K562 (cell line): ENCODE measurements at regions not wholly inside any gene's neighbourhood (a gene's known extent, or its start where the extent isn't known, plus 50 kb on each side); places are given as distances from the start of the nearest gene placed in this dataset.
"Not testable (repeated sequence)": the region's sequence is repeated elsewhere in the genome, so short reads cannot be mapped to it uniquely, and the experiment has no call there.

Source experiments
- ATAC-seq: fragments of 200-7000 bp; cut with Tn5 transposase; 3 replicates; pipeline ENCODE4 v1.9.1; 2020; ENCODE audit warnings: moderate library complexity
- BruUV-seq: library from RNA; stranded (reverse); fragments of 400-500 nt; replicated peaks from 2 replicates; lab custom pipeline; 2021; lab: Mats Ljungman, UMichigan
- CTCF ChIA-PET: fragments of 300-600 bp; formaldehyde crosslinking; extraction: SDS; loops from one replicate; lab custom pipeline; 2021; ENCODE audit warnings: low intra/inter-chr PET ratio; lab: Yijun Ruan, JAX
- POLR2A ChIA-PET: fragments of 300-600, 350-650 bp; sonication (Branson Sonifier 250); formaldehyde crosslinking; extraction: SDS; loops from one replicate; lab custom pipeline; 2021; ENCODE audit warnings: antibody characterized with exemption, inconsistent platforms; lab: Yijun Ruan, JAX
- DNase-seq, 4 experiments: peaks; one replicate each; pipeline versions ENCODE4 v3.0.0 to v3.0.0-alpha.2; 2011 to 2018; ENCODE audit warnings: low spot score in 3 of 4, mixed read lengths in 3 of 4; ENCODE audit errors: extremely low read depth in 1 of 4
- FAIRE-seq: peaks from 2 replicates; lab custom pipeline; 2011; peaks lifted over from hg19 to GRCh38; lab: Jason Lieb, UNC
- H2AFZ ChIP-seq: 2 replicates; pipeline ENCODE4 v1.6.0; 2011; ENCODE audit warnings: low read depth, low read length, control low read depth, inconsistent platforms
- H3K27ac ChIP-seq: fragments of 200-600 bp; 3 replicates; pipeline ENCODE4 v1.8.0; 2011; ENCODE audit warnings: low read depth, mild to moderate bottlenecking, control low read depth, inconsistent platforms, low read length, moderate library complexity, mixed read lengths; ENCODE audit errors: extremely low read depth
- H3K27me3 ChIP-seq, 2 experiments: fragments of 300-600 bp in 1 of 2; 2 replicates in 1 of 2; 3 replicates in 1 of 2; pipeline versions ENCODE4 v1.6.0 to v1.8.0; 2011; ENCODE audit warnings: inconsistent platforms in 2 of 2, low read length in 2 of 2, mild to moderate bottlenecking in 1 of 2, mixed read lengths in 1 of 2, moderate library complexity in 1 of 2; ENCODE audit not compliant: control insufficient read depth in 2 of 2, insufficient read depth in 2 of 2
- H3K36me3 ChIP-seq: fragments of 300-600 bp; 3 replicates; pipeline ENCODE4 v1.8.0; 2011; ENCODE audit warnings: mild to moderate bottlenecking, low read length, inconsistent platforms; ENCODE audit not compliant: control insufficient read depth, insufficient read depth
- H3K4me1 ChIP-seq, 2 experiments: fragments of 200-600 bp in 1 of 2; replicated peaks in 1 of 2; 2 replicates in 1 of 2; 3 replicates in 1 of 2; pipeline versions ENCODE4 v1.5.1 to v1.8.0; 2011; ENCODE audit warnings: inconsistent platforms in 2 of 2, low read length in 2 of 2, mild to moderate bottlenecking in 1 of 2, mixed read lengths in 1 of 2, moderate library complexity in 1 of 2; ENCODE audit not compliant: control insufficient read depth in 2 of 2, insufficient read depth in 2 of 2
- H3K4me2 ChIP-seq: 2 replicates; pipeline ENCODE4 v1.6.1; 2011; ENCODE audit warnings: low read length, control low read depth, inconsistent platforms, mixed read lengths; ENCODE audit not compliant: insufficient read depth
- H3K4me3 ChIP-seq: fragments of 200-600 bp; sonication (generic), shearing (Covaris generic); 2 replicates; pipeline ENCODE4 v1.5.1; 2016; ENCODE audit warnings: control low read depth, inconsistent platforms
- H3K79me2 ChIP-seq: fragments of 200-600 bp; 3 replicates; pipeline ENCODE4 v1.8.0; 2011; ENCODE audit warnings: low read length, inconsistent platforms; ENCODE audit not compliant: control insufficient read depth, insufficient read depth
- H3K9ac ChIP-seq, 2 experiments: 2 replicates each; pipeline versions ENCODE4 v1.6.0 to v1.6.1; 2011; ENCODE audit warnings: low read depth in 2 of 2, low read length in 2 of 2, control low read depth in 1 of 2, inconsistent platforms in 1 of 2, mild to moderate bottlenecking in 1 of 2, mixed read lengths in 1 of 2; ENCODE audit not compliant: insufficient read depth in 1 of 2
- H3K9me1 ChIP-seq: one replicate; pipeline ENCODE4 v1.6.0; 2011; ENCODE audit warnings: inconsistent platforms, mild to moderate bottlenecking, low read length, moderate library complexity; ENCODE audit not compliant: control insufficient read depth, insufficient read depth
- H3K9me3 ChIP-seq: replicated peaks from 2 replicates; pipeline ENCODE4 v1.5.1; 2011; ENCODE audit warnings: low read depth, low read length, inconsistent platforms; ENCODE audit not compliant: control insufficient read depth, insufficient read depth
- H4K20me1 ChIP-seq: replicated peaks from 2 replicates; pipeline ENCODE4 v1.6.1; 2011; ENCODE audit warnings: low read length, inconsistent platforms, mixed read lengths; ENCODE audit not compliant: control insufficient read depth, insufficient read depth
- ATF7 ChIP-seq: fragments of 450-650 bp; IDR thresholded peaks from 2 replicates; pipeline ENCODE4 v1.7.1; 2014; ENCODE audit warnings: mild to moderate bottlenecking, moderate library complexity
- EGR1 ChIP-seq: fragments of 450-650 bp; conservative IDR thresholded peaks from 2 replicates; pipeline ENCODE4 v1.6.1; 2017; ENCODE audit warnings: mild to moderate bottlenecking
- HDAC1 ChIP-seq, 2 experiments: fragments of 450-650 bp; IDR thresholded peaks; 2 replicates each; pipeline ENCODE4 v1.6.1; 2016 to 2017; ENCODE audit warnings: inconsistent platforms in 1 of 2, mild to moderate bottlenecking in 1 of 2, moderate library complexity in 1 of 2
- NCOR1 ChIP-seq: fragments of 450-650 bp; IDR thresholded peaks from 2 replicates; pipeline ENCODE4 v1.6.1; 2016; ENCODE audit warnings: mild to moderate bottlenecking, moderate library complexity
- NFIC ChIP-seq: fragments of 450-650 bp; IDR thresholded peaks from 2 replicates; pipeline ENCODE4 v1.6.1; 2017; ENCODE audit warnings: mild to moderate bottlenecking, inconsistent platforms
- NR4A1 ChIP-seq, 2 experiments: fragments of 250-450 bp in 1 of 2; fragments of 450-650 bp in 1 of 2; sonication (Bioruptor Pico) in 1 of 2; IDR thresholded peaks; 2 replicates each; pipeline versions ENCODE4 v1.4.0 to v1.6.1; 2016 to 2020; ENCODE audit warnings: mild to moderate bottlenecking in 2 of 2, missing compliant biosample characterization in 1 of 2, missing genetic modification characterization in 1 of 2, moderate library complexity in 1 of 2
- PHF8 ChIP-seq: fragments of 200-600 bp; sonication (generic); IDR thresholded peaks from 2 replicates; pipeline ENCODE4 v1.6.1; 2012; ENCODE audit warnings: mixed run types, mild to moderate bottlenecking, inconsistent platforms, low read length, moderate library complexity, borderline replicate concordance
- POLR2G ChIP-seq: fragments of 200-400 bp; formaldehyde crosslinking; IDR thresholded peaks from 2 replicates; pipeline ENCODE4 v1.6.1; 2017; ENCODE audit warnings: low read depth, mild to moderate bottlenecking, antibody characterized with exemption, low read length, moderate library complexity
- RBFOX2 ChIP-seq: fragments of 200-400 bp; formaldehyde crosslinking; IDR thresholded peaks from 2 replicates; pipeline ENCODE4 v1.6.1; 2017; ENCODE audit warnings: low read depth, mild to moderate bottlenecking, low read length, moderate library complexity
- SOX6 ChIP-seq: fragments of 450-650 bp; IDR thresholded peaks from 2 replicates; pipeline ENCODE4 v1.6.1; 2014; ENCODE audit warnings: mild to moderate bottlenecking
- TAF1 ChIP-seq: IDR thresholded peaks from 2 replicates; pipeline ENCODE4 v1.6.1; 2011; ENCODE audit warnings: mild to moderate bottlenecking, low read length, moderate library complexity; ENCODE audit not compliant: insufficient read depth, control insufficient read depth, severe bottlenecking; ENCODE audit errors: extremely low read depth
- TOE1 ChIP-seq, 2 experiments: fragments of 450-650 bp in 1 of 2; sonication (generic) in 1 of 2; formaldehyde crosslinking in 1 of 2; IDR thresholded peaks; 2 replicates each; pipeline versions ENCODE4 v1.7.1 to v1.8.0; 2016 to 2022; ENCODE audit warnings: borderline replicate concordance in 2 of 2, mild to moderate bottlenecking in 2 of 2, antibody characterized with exemption in 1 of 2, inconsistent platforms in 1 of 2, low read depth in 1 of 2, missing genetic modification reagents in 1 of 2, moderate library complexity in 1 of 2
- ZFX ChIP-seq: sonication (generic); formaldehyde crosslinking; IDR thresholded peaks from 2 replicates; pipeline ENCODE4 v1.8.0; 2022; ENCODE audit warnings: mild to moderate bottlenecking, missing genetic modification reagents, moderate library complexity
- WGBS: fragments of 100-300 bp; shearing (Covaris generic); methylation state at CpG from one replicate; pipeline ENCODE4 v1.1.6; 2016; ENCODE audit warnings: low coverage, mixed read lengths; ENCODE audit not compliant: insufficient coverage; ENCODE audit errors: missing lambda C conversion rate; 5-methylcytosine and 5-hydroxymethylcytosine counted together
- in situ Hi-C: fragments of 300-500 bp; cut with MboI; formaldehyde crosslinking; loops from 4 replicates; pipeline ENCODE4 v1.15.0; 2018; ENCODE audit warnings: inconsistent platforms, mixed read lengths
- intact Hi-C: fragments of 100-400 bp; cut with micrococcal nuclease; formaldehyde crosslinking; loops from 2 replicates; pipeline ENCODE4 v1.14.2; 2022
- TF ChIP-seq, protein P1 (sequence below), 2 experiments: fragments of 450-650 bp; conservative IDR thresholded peaks; 2 replicates each; pipeline ENCODE4 v1.6.1; 2017; ENCODE audit warnings: mild to moderate bottlenecking in 2 of 2, moderate library complexity in 2 of 2
- TF ChIP-seq, protein P2 (sequence below): fragments of 450-650 bp; IDR thresholded peaks from 2 replicates; pipeline ENCODE4 v1.6.1; 2014; ENCODE audit warnings: low read depth, mild to moderate bottlenecking, moderate library complexity, borderline replicate concordance

DNA sequence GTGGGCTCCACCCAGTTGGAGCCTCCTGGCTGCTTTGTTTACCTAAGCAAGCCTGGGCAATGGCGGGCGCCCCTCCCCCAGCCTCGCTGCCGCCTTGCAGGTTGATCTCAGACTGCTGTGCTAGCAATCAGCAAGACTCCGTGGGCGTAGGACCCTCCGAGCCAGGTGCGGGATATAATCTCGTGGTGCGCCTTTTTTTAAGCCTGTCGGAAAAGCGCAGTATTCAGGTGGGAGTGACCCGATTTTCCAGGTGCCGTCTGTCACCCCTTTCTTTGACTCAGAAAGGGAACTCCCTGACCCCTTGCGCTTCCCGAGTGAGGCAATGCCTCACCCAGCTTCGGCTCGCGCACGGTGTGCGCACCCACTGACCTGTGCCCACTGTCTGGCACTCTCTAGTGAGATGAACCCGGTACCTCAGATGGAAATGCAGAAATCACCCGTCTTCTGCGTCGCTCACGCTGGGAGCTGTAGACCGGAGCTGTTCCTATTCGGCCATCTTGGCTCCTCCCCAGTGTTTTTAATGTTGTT is 144.9 kb upstream of the SMIM30 start:
- H3K36me3 ChIP-seq; DNase-seq; H3K9me3 ChIP-seq; intact Hi-C loops; H3K79me2 ChIP-seq; CTCF ChIA-PET; H4K20me1 ChIP-seq; H3K9me1 ChIP-seq; H3K27me3 ChIP-seq; H3K4me1 ChIP-seq; in situ Hi-C loops; FAIRE-seq; TF ChIP-seq NR4A1 (tag; IDR thresholded peaks at IDR 0.05); TOE1 (CRISPR knock-in tag; IDR thresholded peaks at IDR 0.05; ENCODE audit: borderline replicate concordance, low read depth): not testable (repeated sequence)
- Histone ChIP-seq H3K9ac (peak overlapping the region; percentile 64 to 70; a peak in 3 of 4 replicates), H2AFZ (peak overlapping the region; percentile 88), H3K27ac (peak overlapping the region; percentile 65), H3K4me3 (peak overlapping the region; percentile 32), H3K4me2 (peak overlapping the region; percentile 57)
- TSS peak; percentile 72 for BruUV-seq
- POLR2A ChIA-PET = interaction anchor here (0.9 to 1.4 kb wide), 2 partner anchors 138 to 168 kb away, joined by 3 read pairs; no protein-coding TSS in a partner anchor
- 6% methylated on average over 25 of the region's 28 CpGs for WGBS
- peak; percentile 79 for ATAC-seq
- TF ChIP-seq, protein P1, sequence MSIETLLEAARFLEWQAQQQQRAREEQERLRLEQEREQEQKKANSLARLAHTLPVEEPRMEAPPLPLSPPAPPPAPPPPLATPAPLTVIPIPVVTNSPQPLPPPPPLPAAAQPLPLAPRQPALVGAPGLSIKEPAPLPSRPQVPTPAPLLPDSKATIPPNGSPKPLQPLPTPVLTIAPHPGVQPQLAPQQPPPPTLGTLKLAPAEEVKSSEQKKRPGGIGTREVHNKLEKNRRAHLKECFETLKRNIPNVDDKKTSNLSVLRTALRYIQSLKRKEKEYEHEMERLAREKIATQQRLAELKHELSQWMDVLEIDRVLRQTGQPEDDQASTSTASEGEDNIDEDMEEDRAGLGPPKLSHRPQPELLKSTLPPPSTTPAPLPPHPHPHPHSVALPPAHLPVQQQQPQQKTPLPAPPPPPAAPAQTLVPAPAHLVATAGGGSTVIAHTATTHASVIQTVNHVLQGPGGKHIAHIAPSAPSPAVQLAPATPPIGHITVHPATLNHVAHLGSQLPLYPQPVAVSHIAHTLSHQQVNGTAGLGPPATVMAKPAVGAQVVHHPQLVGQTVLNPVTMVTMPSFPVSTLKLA (conservative IDR thresholded peaks at IDR 0.05) = peak; percentile 62 to 85; a peak in 3 of 4 replicates
- TF ChIP-seq PHF8 (0 out of 2 replicates have a peak, but pooled peaks have one; percentile 27), HDAC1 (IDR thresholded peaks at IDR 0.05) (peak in 1 of 2 experiments; percentile 29; a peak in 1 of 4 replicates), TAF1 (peak; percentile 57), RBFOX2 (peak; percentile 55), SOX6 (peak; percentile 62), ZFX (CRISPR knock-in tag) (peak; percentile 30; the same call in 1 of the 2 replicates), NR4A1 (CRISPR knock-in tag; IDR thresholded peaks at IDR 0.05) (0 out of 2 replicates have a peak, but pooled peaks have one; percentile 7), ATF7 (peak; percentile 66; the same call in 1 of the 2 replicates), TOE1 (IDR thresholded peaks at IDR 0.05; ENCODE audit: borderline replicate concordance) (0 out of 2 replicates have a peak, but pooled peaks have one; percentile 33), EGR1 (peak; percentile 71), POLR2G (peak; percentile 49), NFIC (0 out of 2 replicates have a peak, but pooled peaks have one; percentile 15), NCOR1 (peak; percentile 49)
- TF ChIP-seq, protein P2, sequence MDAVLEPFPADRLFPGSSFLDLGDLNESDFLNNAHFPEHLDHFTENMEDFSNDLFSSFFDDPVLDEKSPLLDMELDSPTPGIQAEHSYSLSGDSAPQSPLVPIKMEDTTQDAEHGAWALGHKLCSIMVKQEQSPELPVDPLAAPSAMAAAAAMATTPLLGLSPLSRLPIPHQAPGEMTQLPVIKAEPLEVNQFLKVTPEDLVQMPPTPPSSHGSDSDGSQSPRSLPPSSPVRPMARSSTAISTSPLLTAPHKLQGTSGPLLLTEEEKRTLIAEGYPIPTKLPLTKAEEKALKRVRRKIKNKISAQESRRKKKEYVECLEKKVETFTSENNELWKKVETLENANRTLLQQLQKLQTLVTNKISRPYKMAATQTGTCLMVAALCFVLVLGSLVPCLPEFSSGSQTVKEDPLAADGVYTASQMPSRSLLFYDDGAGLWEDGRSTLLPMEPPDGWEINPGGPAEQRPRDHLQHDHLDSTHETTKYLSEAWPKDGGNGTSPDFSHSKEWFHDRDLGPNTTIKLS = peak; percentile 44; the same call in 1 of the 2 replicates
